ENCODE measurements at regions not wholly inside any gene's neighbourhood (a gene's known extent, or its start where the extent isn't known, plus 50 kb on each side); places are given as distances from the start of the nearest gene placed in this dataset.

DNA sequence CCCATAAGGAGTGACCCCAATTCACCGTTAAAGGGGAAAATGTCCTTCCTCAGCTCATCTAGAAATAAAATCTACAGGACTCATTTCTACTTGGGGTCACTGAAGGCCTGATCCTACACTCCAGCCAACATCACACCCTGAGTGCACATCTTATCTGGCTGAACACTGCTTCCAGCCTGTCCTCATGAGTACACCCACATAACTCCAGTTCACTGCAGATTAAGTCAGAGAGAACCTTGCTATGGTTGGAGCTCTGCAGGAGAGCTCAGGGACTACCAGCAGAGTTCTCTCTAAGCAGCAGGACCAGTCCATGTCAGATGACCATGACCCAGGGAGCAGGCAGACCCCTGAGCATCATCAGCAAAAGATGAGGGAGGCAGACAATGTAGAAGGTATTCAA is 126.9 kb upstream of the MAP3K1 start:
- intact Hi-C loops (cut with micrococcal nuclease) = no loop called here
- peak in 2 of 4 experiments; percentile 37 to 59 for DNase-seq (ENCODE audit: extremely low read depth in 1 of 4, low spot score in 3 of 4)
- POLR2A ChIA-PET = interaction anchor here (0.6 kb wide), 1 partner anchor 38 kb away, joined by 3 read pairs; no protein-coding TSS in a partner anchor

More for the DNA sequence above, 126.9 kb upstream of the MAP3K1 start:
- TF ChIP-seq POLR2AphosphoS5 (IDR thresholded peaks at IDR 0.05; ENCODE audit: control insufficient read depth, insufficient read depth, low read depth, low read length) (peak; percentile 21; the same call in 1 of the 2 replicates), TAL1 (IDR thresholded peaks at IDR 0.05) (peak; percentile 44; the same call in 1 of the 2 replicates), ARID1B (IDR thresholded peaks at IDR 0.05) (peak; percentile 57), CREBBP (IDR thresholded peaks at IDR 0.05; ENCODE audit: low read depth, low read length) (no peak), CBFA2T2 (conservative IDR thresholded peaks at IDR 0.05) (peak; percentile 68), NCOR1 (IDR thresholded peaks at IDR 0.05) (peak; percentile 58), GATA2 (CRISPR knock-in tag; IDR thresholded peaks at IDR 0.05) (peak; percentile 34; the same call in 1 of the 2 replicates), XRCC5 (IDR thresholded peaks at IDR 0.05; ENCODE audit: low read depth, low read length) (no peak), EGR1 (conservative IDR thresholded peaks at IDR 0.05) (peak; percentile 59), TCF3 (CRISPR knock-in tag; IDR thresholded peaks at IDR 0.05) (peak; percentile 79), CBFA2T3 (IDR thresholded peaks at IDR 0.05) (peak; percentile 83), TEAD4 (IDR thresholded peaks at IDR 0.05; ENCODE audit: low read length) (peak; percentile 48), TEAD4 (CRISPR knock-in tag; IDR thresholded peaks at IDR 0.05; ENCODE audit: borderline replicate concordance) (no peak)
- TF ChIP-seq, protein P1, sequence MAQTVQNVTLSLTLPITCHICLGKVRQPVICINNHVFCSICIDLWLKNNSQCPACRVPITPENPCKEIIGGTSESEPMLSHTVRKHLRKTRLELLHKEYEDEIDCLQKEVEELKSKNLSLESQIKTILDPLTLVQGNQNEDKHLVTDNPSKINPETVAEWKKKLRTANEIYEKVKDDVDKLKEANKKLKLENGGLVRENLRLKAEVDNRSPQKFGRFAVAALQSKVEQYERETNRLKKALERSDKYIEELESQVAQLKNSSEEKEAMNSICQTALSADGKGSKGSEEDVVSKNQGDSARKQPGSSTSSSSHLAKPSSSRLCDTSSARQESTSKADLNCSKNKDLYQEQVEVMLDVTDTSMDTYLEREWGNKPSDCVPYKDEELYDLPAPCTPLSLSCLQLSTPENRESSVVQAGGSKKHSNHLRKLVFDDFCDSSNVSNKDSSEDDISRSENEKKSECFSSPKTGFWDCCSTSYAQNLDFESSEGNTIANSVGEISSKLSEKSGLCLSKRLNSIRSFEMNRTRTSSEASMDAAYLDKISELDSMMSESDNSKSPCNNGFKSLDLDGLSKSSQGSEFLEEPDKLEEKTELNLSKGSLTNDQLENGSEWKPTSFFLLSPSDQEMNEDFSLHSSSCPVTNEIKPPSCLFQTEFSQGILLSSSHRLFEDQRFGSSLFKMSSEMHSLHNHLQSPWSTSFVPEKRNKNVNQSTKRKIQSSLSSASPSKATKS (CRISPR knock-in tag; IDR thresholded peaks at IDR 0.05) = no peak
- Histone ChIP-seq H3K4me2 (ENCODE audit: insufficient read depth, low read length) (no peak overlapping the region), H3K36me3 (ENCODE audit: control insufficient read depth, insufficient read depth, low read length) (no peaks in the 10 kb centered on the region), H3K4me3 (no peak overlapping the region), H3K4me1 (replicated peaks in 1 of 2; ENCODE audit: control insufficient read depth in 2 of 2, insufficient read depth in 2 of 2, low read length in 2 of 2) (peaks cover 0 to 4% of the 10 kb centered on the region in 2 experiments; a peak in 3 of 5 replicates), H3K9ac (ENCODE audit: insufficient read depth in 1 of 2, low read depth in 2 of 2, low read length in 2 of 2) (no peak overlapping the region), H3K79me2 (ENCODE audit: control insufficient read depth, insufficient read depth, low read length) (no peaks in the 10 kb centered on the region), H4K20me1 (replicated peaks; ENCODE audit: control insufficient read depth, insufficient read depth, low read length) (no peaks in the 10 kb centered on the region), H3K27me3 (ENCODE audit: control insufficient read depth in 2 of 2, insufficient read depth in 2 of 2, low read length in 2 of 2) (peaks cover 0 to 5% of the 10 kb centered on the region in 2 experiments; a peak in 1 of 5 replicates), H3K27ac (ENCODE audit: extremely low read depth, low read depth, low read length) (no peak overlapping the region), H3K9me3 (replicated peaks; ENCODE audit: control insufficient read depth, insufficient read depth, low read depth, low read length) (no peaks in the 10 kb centered on the region), H2AFZ (ENCODE audit: low read depth, low read length) (no peak overlapping the region), H3K9me1 (ENCODE audit: control insufficient read depth, insufficient read depth, low read length) (no peaks in the 10 kb centered on the region)
- in situ Hi-C loops (cut with MboI) = no loop called here
- ATAC-seq = peak; percentile 64
- peak; percentile 78 for FAIRE-seq
- WGBS (ENCODE audit: insufficient coverage, low coverage, missing lambda C conversion rate) = 0% methylated on average over 1 of the region's 1 CpG
- CTCF ChIA-PET (ENCODE audit: low intra/inter-chr PET ratio) = no interaction called here
- BruUV-seq (replicated peaks) = no TSS peak

Measured in K562 (cell line).